Stimulated activated CD4-positive, alpha-beta T cell treated with anti-CD3 and anti-CD28 coated beads, Interleukin-1b, Interleukin-23, amount 100 ng/mL, for 4 hours (primary cell): ENCODE measurements at regions not wholly inside any gene's neighbourhood (a gene's known extent, or its start where the extent isn't known, plus 50 kb on each side); places are given as distances from the start of the nearest gene placed in this dataset.

Experiments used
- DNase-seq, 2 donors: peaks; one replicate each; pipeline ENCODE4 v3.0.0-alpha.2; 2020; ENCODE audit warnings: low read depth in 2 of 2

DNA sequence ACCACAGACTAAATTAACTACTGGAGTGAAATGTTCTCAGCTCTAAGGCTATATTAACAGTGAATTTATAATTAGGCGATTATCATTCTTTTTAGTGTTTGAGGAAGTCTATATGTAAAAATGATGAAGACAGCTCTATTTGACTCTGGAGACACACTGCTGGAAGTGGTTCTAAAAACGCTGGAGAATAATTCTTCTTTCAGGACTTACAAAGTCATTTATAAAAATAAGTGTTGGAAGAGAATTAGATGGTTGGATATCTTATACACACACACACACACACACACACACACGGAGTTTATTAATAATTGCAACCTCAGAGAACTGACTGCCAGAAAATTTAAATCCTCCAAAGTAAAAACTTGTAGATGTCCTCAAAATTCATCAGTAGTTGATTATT, 1171.3 kb downstream of the EFNB2 start:
- no peak for DNase-seq

DNA sequence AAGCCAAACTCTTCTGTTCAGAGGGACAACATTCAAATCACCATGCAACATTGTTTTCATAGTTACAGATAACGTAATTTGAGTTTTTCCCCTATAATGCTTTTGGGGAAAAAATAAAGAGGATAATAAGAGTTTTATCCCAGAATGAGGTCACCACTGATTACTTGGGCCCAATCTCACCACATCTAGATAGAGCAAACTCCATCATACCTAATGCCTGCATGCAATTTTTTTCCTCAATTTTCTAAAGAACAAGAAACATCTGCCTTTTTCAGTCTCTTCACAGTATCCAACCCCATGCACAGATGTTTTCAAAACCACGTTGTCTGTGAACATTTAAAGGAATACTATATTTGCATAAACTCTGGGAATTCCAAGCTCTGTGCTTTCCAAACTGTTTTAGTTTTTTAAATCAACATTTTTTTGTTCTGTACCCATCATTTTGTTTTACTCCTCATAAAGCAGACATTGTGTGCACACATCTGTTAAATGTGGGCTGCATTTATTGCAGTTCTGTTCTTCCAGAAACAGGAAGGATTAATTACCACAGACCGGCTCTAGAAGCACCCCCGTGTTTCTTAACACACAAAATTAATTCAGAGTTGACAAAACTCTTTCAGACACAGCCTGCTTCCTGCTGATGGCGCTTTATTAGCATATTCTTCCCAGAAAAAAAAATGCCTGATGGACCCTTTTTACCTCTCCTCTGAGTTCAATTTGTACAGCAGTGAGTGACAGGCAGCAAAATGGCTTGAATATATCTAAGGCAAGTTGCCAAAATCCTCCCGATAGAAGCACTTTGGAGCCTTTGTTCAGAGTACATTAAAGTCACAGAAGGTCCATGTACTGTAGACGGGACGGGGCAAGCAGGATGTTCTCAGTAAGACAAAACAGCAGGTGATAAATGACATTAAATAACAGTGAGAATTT, 1171.9 kb downstream of the EFNB2 start:
- DNase-seq = no peak

DNA sequence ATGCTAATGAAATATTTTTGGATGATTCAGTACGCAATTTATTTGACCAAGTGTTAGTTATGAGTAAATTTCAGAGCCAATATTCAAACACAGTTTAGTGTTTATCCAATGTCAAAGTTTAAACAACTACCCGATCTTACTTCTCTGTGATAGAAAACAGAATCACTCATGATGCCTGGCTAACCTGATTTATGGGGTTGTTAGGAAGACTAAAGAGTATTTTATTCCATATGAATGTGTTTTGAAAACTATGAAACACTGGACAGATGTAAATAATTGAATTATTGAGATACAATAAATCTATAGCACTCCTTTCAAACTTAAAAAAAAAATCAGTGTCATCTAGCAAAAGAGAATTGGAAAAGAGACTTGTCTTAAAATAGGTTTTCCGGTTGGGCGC, 1181.8 kb downstream of the EFNB2 start:
- no peak for DNase-seq

DNA sequence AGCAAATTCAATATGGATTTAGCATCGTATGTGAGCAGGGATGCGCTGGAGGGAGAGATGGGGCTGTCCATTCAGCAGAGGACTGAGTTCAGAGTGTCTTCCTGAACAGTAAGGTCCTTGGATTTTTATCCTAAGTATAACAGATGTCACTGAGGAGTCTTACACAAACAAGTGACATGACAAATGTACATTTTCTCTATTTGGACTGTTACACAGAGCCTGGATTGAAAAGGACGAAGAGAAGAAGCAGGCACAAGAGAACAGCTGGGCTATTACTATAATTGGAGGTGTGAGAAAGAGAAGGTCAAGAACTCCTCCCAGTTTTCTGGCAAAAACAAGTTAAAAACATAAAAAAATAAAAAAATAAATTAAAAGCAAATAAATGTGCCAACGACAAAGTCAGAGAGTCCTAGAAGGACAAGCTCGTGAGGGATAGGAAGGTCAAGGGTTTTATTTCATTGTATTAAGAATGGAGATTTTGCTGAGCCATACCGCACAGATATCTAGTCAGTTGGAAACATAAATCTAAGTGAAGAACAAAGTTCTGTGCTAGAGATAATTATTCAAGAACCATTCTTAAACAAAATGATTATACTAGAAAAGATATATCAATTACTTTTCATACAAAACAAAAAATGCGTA, 1186.3 kb downstream of the EFNB2 start:
- DNase-seq = no peak

DNA sequence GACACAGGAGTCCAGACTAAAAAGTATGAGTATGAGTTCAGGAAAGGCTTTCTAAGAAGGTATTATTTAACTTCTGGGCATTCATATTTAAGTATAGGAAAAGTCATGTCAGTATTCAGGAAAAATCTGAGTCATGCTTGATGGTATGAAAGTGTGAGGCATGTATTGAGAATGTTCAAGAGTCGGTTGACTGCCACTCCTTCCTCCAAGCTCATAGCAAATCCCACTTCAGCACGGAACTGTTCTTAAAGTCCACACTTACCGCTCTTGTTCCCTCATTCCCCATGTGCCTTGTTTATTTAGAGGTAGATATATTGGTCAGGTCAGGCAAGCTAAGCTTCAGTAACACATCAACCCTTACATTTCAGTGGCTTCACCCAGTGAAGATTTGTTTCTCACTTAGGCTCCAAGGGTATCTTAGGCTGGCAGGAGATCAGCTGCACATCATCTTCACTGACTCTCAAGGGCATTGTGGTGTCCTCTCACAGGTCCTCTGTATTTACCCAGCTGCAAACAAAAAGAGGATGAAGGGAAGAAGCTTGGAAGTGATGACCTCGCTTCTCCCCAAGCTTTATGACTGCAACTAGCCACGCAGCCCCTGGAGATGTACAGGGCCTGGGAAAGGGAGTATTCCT, 1189.2 kb downstream of the EFNB2 start:
- no peak for DNase-seq

DNA sequence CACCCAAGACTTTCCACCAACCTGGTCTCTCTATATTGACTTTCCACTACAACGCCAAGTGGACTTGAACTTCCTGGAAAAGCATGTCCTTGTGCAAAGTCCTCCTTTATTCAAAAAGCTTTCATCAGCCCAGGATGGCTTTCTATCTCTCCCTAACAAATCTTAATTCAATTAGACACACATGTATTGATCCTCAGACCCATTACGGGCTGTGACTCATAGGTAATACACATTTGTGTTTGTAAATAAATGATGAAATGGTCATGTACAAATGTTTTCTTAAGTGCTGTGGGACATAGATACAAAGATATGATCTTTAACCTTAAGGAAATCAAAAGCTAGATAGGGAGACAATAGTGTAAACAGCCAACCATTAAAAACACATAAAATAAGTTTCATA, 1189.7 kb downstream of the EFNB2 start:
- DNase-seq = no peak

DNA sequence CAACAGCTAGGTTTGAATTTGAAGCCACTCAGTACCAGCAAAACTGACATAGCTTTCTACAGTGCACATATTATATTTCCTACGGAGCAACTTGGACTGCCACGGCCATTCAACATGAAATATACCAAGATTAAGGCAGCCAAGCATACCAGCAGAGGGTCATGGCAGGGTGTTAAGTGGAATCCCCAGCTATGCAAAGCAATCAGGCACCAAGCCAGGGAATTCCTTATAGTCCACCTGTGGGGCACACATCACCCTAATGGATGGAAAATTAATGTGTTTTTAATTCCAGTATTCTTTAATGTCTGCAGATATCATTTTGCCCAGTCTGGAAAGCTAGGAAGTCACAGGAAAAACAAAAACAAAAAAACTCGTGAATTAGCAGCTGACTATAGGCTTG, 1190.3 kb downstream of the EFNB2 start:
- DNase-seq = no peak

DNA sequence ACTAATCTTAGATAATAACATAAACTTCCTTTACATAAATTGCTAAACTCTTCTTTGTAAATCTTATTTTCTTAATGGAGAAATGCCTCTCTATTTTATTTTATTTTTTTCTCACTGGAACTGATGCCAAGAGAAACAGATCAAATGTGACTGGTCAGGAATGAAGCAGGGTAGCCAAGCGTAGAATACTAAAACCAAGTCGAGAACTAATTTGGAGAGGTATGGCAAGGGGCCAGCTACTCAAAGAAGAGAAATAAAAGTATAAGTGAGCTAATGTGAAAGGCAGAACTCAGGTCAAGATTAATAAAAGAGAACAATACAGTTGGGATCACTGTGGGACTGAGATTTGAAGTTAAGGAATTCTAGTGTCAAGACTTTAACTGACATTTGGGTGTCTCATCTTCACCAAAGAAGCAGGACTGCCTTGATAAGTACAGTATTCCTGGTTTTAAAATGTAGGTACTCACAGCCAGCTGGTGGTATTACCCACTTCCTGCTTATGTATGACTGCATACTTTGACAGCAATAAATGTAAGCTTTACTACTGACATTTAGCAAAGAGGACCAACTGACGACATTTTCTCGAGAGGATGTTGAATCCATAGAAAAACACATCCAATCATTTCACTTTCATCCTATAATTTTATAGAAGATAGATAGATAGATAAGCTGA, 1192.2 kb downstream of the EFNB2 start:
- no peak for DNase-seq

DNA sequence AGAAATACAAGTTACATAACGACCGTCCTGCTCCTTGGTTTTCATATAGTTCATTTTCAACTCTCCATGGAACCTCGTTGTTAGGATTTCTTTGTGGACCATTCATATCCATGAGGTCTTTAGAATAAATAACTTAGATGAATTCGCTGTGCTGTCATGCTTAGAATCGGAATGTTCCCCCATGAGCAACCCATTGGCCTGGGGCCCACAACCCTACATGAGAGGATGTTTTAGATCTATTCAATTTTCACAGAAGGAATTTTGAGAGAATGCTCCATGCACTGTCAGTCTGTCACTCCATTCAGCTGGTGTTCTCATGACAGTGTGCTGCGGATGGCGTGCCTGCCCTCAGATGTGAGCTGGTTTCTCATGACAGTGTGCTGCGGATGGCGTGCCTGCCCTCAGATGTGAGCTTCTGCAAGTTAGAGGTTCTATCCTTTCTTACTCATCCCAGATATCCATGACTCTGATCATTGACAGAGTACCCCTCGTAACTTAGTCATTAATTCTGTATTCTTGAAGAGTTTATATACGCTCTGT, 1193.1 kb downstream of the EFNB2 start:
- DNase-seq = no peak

DNA sequence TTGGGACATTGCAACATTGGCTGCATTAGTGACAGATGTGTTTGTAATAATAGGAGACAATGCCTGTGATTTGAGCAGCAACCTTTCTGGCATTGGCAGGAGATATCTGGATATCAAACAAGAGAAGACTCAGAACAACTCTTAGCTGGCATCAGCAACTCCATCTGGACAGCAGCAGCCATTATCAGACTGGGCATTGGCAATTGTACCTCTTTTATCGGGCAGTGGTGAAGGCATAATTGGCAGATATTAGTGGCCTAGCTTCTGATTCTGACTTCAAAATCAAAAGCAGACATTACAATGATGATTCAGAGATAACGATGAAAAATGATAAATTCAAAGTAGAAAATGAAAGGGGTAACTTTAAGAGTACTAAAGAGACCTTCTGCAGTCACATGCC, 1193.7 kb downstream of the EFNB2 start:
- no peak for DNase-seq

DNA sequence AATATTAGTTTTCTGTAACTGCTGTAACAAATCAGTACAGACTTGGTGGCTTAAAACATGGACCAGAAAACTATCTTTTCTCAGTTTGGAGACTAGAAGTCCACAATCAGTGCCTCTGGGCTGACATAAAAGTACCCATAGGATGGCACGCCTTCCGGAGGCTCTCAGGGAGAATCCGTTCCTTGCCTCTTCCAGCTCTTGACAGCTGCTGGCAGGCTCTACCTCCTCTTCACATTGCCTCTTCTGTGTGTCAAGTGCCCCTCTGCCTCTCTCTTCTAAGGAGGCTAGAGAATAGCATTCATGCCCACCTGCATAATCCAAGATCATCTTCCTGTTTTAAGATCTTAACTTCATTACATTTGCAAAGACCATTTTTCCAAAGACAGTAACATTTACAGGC, 1194.2 kb downstream of the EFNB2 start:
- DNase-seq = no peak

DNA sequence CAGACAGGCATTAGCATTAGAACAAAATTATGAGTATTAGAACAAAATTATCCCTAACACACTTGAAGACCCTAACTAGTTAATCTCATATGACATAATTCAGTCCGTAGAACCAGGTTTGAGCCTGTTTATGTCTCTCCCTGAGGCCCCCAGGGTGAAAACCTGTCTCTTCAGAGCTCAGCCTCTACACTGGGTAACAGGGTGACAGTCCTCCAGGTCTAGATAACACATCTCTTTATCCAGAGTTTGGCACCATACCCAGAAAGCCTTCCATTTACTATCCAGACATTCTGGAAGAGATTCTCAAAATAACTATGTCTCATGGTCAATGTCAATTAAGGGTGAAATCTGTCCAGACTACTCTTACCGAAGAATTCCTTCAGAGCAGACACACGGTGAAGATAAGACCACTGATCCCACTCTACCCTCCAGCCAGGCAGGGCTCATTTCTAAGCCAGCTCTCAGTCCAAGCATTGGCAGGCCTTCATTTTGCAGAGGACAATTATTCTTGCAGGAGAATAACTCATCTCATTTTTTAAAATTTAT, 1195.3 kb downstream of the EFNB2 start:
- no peak for DNase-seq

DNA sequence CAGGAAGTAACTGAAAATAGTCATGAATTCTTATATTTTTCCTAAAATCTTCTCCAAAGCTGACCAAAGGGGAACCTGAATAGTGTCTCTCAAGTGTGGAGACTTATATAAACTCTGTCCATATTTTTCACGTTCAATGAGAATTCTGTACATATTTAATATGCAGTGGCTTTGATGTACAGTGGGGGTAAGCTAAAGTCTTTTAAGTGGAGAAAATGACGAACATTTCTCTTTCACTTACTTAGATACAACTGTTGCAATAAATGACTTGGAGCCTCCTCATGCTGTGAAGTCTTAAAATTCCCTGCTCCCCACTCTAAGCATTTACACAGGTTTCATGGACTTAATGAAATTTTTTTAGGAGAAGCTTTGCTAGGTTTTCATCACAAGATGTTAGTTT, 1196.7 kb downstream of the EFNB2 start:
- DNase-seq = no peak

DNA sequence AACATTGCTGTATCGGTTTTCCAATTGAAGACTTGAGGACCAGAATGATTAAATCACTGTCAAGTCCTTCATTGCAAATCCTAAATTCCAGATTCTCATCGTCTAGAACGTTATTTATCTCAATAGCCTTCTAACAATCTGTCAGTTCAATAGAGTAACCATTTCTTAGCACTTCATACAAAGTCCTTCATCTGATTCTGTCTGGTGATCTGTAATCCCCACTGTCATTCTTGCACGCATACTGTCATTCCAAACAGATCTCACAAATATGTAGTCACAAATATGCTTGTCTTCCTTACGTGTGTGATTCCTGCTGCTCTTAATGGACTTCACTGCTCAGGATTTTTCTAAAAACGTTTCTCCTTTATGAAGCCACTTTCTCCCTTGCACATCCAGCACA, 1197.5 kb downstream of the EFNB2 start:
- no peak for DNase-seq

DNA sequence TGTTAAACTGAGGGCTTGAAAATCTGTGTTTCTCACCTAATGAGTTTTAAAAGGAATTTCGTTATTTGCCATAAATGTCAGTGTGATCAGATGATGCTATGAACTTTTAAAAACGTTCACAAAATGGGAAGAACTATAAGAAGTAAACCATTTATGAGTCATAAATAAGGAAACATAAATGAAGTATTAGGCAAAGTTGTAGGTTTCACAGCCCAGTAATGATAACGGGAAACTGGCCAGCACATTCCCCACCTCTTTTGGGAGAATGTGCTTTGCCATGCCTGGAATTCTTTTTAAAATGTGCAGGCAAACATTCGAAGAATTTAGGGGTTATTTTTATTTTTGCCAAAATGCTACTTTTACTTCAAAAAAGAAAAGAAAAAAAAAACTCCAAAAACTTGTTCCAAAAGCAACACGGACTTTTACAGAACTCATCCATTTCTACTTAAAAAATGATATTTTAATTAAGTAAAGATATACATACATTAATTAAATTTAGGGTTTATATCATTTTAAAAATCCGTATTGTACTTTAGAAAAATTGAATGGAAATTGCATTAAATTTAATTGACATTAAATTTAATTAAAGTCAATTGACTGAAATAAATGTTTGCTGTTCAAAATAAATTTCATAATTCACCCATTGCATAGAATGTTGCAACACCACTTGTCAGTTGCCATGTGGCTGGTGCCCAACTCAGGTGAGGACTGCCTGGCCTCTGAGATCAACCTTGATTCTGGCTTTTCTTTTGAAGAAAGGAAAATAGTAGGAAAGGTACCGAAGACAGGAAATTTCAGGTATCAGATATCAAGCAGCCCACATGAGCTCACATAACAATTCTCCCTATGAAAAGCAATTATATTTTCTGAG, 1198.5 kb downstream of the EFNB2 start:
- DNase-seq = no peak

DNA sequence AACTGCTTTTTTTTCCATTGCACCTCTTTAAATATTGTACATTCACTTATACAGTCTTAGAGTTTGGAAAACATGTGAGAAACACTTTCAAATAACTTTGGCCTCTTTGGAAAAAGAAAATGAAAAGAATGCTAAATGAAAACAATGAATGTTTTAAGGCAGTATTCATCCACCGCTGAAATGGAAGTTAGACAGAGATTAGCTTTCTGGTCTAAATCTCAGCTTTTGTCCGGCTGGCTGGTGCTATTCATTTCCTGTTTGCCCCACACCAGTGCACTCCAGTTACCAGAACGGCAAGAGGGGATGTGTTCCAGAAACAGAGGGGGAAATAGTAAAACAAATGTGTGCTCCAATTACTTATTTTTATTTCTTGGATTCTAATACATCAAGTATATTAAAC, 1201.3 kb downstream of the EFNB2 start:
- no peak for DNase-seq

DNA sequence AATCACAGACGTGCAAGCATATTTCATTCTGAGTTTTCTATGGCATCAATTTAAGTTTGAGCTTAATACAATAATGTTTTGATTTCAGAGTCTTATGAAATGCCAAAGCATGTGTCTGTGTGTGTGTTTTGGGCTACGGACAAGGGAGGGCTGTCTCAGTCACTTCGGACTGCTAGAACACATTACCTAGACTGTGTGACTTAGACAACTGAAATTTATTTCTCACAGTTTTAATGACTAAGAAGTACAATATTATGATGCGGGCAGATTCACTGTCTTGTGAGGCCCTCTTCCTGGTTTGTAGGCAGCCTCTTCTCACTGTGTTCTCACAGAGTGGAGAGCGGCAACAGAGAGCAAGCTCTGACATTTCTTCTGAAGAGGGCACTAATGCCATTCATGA, 1202.0 kb downstream of the EFNB2 start:
- no peak for DNase-seq

DNA sequence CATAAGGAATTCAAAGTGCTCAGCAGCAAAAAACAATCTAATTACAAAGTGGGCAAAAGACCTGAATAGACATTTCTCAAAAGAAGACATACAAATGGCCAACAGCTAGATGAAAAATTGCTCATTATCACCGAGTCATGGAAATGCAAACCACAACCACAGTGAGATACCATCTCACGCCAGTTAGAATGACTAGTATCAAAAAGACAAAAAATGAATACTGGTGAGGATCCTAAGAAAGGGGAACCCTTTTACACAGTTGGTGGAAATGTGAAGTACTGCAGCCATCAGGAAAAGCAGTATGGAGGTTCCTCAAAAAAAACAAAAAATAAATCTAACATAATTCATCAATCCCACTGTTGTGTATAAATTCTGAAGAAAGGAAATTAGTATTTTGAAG, 1206.1 kb downstream of the EFNB2 start:
- no peak for DNase-seq

DNA sequence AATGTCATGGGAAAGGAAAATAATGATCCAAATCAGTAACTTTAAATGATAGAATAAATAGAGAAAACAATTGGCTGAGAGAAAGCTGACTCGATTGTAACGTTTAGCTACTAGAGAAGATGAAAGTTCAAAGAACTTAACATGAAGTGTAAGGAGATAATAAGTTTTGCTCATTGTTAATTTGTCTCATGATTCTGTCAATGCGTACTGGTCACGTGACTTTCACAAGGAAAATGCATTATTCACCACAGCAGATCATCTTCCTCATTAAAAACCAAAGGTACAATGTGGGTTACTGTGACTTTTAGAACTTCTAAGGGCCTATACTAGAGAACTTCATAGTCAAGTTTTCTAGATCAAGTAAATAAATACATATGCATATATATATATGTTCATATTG, 1207.2 kb downstream of the EFNB2 start:
- no peak for DNase-seq

DNA sequence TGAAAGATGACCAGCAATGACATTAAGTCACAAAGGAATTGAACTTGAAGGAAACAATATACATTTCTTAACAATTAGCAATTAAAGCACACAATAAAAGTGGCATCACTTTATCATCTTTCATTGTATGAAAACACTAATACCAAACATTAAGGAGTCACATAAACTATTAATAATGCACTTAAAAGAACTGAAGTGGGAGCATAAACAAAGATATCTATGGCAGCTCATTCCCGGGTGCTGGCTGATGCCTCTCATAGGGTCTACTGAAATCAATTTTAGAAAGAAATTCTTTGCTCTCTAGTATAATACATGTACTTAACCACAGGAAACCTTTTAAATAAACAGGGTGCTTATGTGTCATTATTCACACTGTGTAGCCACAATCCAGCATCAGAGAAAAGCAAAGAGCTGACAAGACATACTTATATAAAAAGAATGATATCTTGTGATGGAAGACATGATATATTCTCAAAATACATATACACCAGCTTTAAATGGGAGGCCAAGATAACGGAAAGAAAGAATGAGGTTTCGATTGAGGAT, 1207.8 kb downstream of the EFNB2 start:
- no peak for DNase-seq

DNA sequence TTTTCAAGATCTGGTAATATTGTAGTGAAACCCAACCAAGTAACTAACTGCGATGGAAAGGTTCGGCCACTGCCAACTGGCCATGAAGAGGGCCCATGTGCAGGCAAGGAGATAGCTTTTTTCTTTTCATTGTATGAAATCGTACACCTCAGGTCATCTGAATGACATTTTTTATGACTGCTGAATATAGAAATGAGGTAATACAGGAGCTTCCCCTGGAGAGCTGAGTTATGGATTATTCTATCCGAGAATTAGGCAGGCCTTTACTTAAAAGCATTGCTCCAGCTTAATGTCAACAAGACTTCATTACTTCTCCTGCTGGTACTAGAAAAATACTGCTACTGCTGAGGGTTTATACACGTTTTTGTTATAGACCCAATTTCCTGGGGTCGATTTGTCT, 1215.6 kb downstream of the EFNB2 start:
- no peak for DNase-seq
